OCI-LY1 (cell line): ENCODE measurements at regions not wholly inside any gene's neighbourhood (a gene's known extent, or its start where the extent isn't known, plus 50 kb on each side); places are given as distances from the start of the nearest gene placed in this dataset.
"Not testable (repeated sequence)": the region's sequence is repeated elsewhere in the genome, so short reads cannot be mapped to it uniquely, and the experiment has no call there.

Experiments
- CTCF ChIP-seq: fragments of 200-600 bp; sonication (generic), shearing (Covaris generic); IDR thresholded peaks from 2 replicates; pipeline ENCODE4 v1.5.1; 2017; ENCODE audit warnings: mild to moderate bottlenecking, antibody characterized with exemption, low read length, moderate library complexity, mixed read lengths
- EZH2 ChIP-seq: fragments of 200-600 bp; sonication (generic), shearing (Covaris generic); IDR thresholded peaks from 2 replicates; pipeline ENCODE4 v1.8.0; 2017; ENCODE audit warnings: borderline replicate concordance, mixed run types, mild to moderate bottlenecking, antibody characterized with exemption, low read length, moderate library complexity, mixed read lengths

GRCh38 chr7:6950231-6950630 is 124.2 kb upstream of the CCZ1B start:
- TF ChIP-seq CTCF, EZH2: not testable (repeated sequence)
